Endothelial cell of umbilical vein (primary cell): ENCODE measurements at regions not wholly inside any gene's neighbourhood (a gene's known extent, or its start where the extent isn't known, plus 50 kb on each side); places are given as distances from the start of the nearest gene placed in this dataset.

Experiments used
- BruUV-seq: library from RNA; stranded (reverse); fragments of 400-500 nt; replicated peaks from 2 replicates; lab custom pipeline; 2021; lab: Mats Ljungman, UMichigan
- CTCF ChIA-PET: fragments of 300-600, 350-600 bp; sonication (Branson Sonifier 250); formaldehyde crosslinking; loops from one replicate; lab custom pipeline; 2021; ENCODE audit warnings: antibody characterized with exemption, inconsistent platforms; lab: Charles Lee
- POLR2A ChIA-PET: fragments of 300-600, 350-600 bp; sonication (Branson Sonifier 250); formaldehyde crosslinking; loops from one replicate; lab custom pipeline; 2021; ENCODE audit warnings: antibody characterized with exemption, inconsistent platforms; lab: Charles Lee
- DNase-seq: peaks from one replicate; pipeline ENCODE4 v3.0.0-alpha.2; 2011; ENCODE audit warnings: low read depth, low spot score
- FAIRE-seq: peaks from 2 replicates; lab custom pipeline; 2011; peaks lifted over from hg19 to GRCh38; lab: Jason Lieb, UNC
- H2AFZ ChIP-seq: 2 replicates; pipeline ENCODE4 v1.6.0; 2012; ENCODE audit warnings: low read depth, low read length, control low read depth, inconsistent platforms
- H3K27ac ChIP-seq: 2 replicates; pipeline ENCODE4 v1.5.1; 2011; ENCODE audit warnings: low read depth, mild to moderate bottlenecking, control low read depth, low read length, moderate library complexity; ENCODE audit not compliant: insufficient read depth
- H3K27me3 ChIP-seq, 2 experiments: 2 replicates each; pipeline versions ENCODE4 v1.6.0 to v1.6.1; 2011; ENCODE audit warnings: low read length in 2 of 2, mixed read lengths in 1 of 2; ENCODE audit not compliant: control insufficient read depth in 2 of 2, insufficient read depth in 2 of 2
- H3K36me3 ChIP-seq, 2 experiments: 2 replicates in 1 of 2; 3 replicates in 1 of 2; pipeline ENCODE4 v1.5.1; 2011; ENCODE audit warnings: low read length in 2 of 2, mild to moderate bottlenecking in 1 of 2, moderate library complexity in 1 of 2; ENCODE audit not compliant: control insufficient read depth in 2 of 2, insufficient read depth in 2 of 2; ENCODE audit errors: extremely low read depth in 1 of 2
- H3K4me1 ChIP-seq: 3 replicates; pipeline ENCODE4 v1.5.1; 2011; ENCODE audit warnings: mild to moderate bottlenecking, low read length; ENCODE audit not compliant: control insufficient read depth, insufficient read depth; ENCODE audit errors: extremely low read depth
- H3K4me2 ChIP-seq: 2 replicates; pipeline ENCODE4 v1.6.1; 2011; ENCODE audit warnings: low read length, control low read depth, mixed read lengths; ENCODE audit not compliant: insufficient read depth
- H3K4me3 ChIP-seq, 3 experiments: fragments of 200-600 bp in 1 of 3; sonication (generic), shearing (Covaris generic) in 1 of 3; replicated peaks in 1 of 3; 2 replicates each; pipeline ENCODE4 v1.5.1; 2011 to 2016; ENCODE audit warnings: control low read depth in 3 of 3, low read length in 3 of 3, mild to moderate bottlenecking in 2 of 3, inconsistent platforms in 1 of 3, low read depth in 1 of 3, moderate library complexity in 1 of 3; ENCODE audit not compliant: insufficient read depth in 1 of 3
- H3K79me2 ChIP-seq: 2 replicates; pipeline ENCODE4 v1.6.0; 2012; ENCODE audit warnings: low read length, inconsistent platforms; ENCODE audit not compliant: control insufficient read depth, insufficient read depth
- H3K9ac ChIP-seq: replicated peaks from 2 replicates; pipeline ENCODE3; 2011; ENCODE audit warnings: low read length, control low read depth; ENCODE audit not compliant: insufficient read depth; ENCODE audit errors: extremely low read depth
- H3K9me1 ChIP-seq: replicated peaks from 3 replicates; pipeline ENCODE4 v1.6.0; 2011; ENCODE audit warnings: mild to moderate bottlenecking, low read length; ENCODE audit not compliant: control insufficient read depth, insufficient read depth; ENCODE audit errors: extremely low read depth
- H3K9me3 ChIP-seq: replicated peaks from 2 replicates; pipeline ENCODE4 v1.5.1; 2012; ENCODE audit warnings: low read length, inconsistent platforms; ENCODE audit not compliant: control insufficient read depth, insufficient read depth
- H4K20me1 ChIP-seq: replicated peaks from 2 replicates; pipeline ENCODE3; 2011; ENCODE audit warnings: mild to moderate bottlenecking, low read length; ENCODE audit not compliant: control insufficient read depth, insufficient read depth; ENCODE audit errors: extremely low read depth
- CTCF ChIP-seq, 2 donors: IDR thresholded peaks; 1 replicate in 1 of 2; 2 replicates in 1 of 2; pipeline ENCODE4 v1.5.1; 2011; ENCODE audit warnings: low read length in 2 of 2, mild to moderate bottlenecking in 2 of 2, moderate library complexity in 2 of 2, control low read depth in 1 of 2, inconsistent platforms in 1 of 2, low read depth in 1 of 2; ENCODE audit not compliant: insufficient read depth in 1 of 2; ENCODE audit errors: extremely low read depth in 1 of 2
- EZH2 ChIP-seq: IDR thresholded peaks from 2 replicates; pipeline ENCODE4 v1.6.1; 2012; ENCODE audit warnings: borderline replicate concordance, low read depth, mild to moderate bottlenecking, moderate library complexity, low read length, inconsistent platforms; ENCODE audit not compliant: severe bottlenecking
- FOS ChIP-seq: IDR thresholded peaks from 2 replicates; pipeline ENCODE4 v1.6.1; 2011; ENCODE audit warnings: mild to moderate bottlenecking, low read length, moderate library complexity, borderline replicate concordance; ENCODE audit not compliant: insufficient read depth
- GATA2 ChIP-seq: IDR thresholded peaks from 2 replicates; pipeline ENCODE4 v1.7.0; 2011; ENCODE audit warnings: low read depth, mild to moderate bottlenecking, moderate library complexity, mixed read lengths, low read length; ENCODE audit not compliant: insufficient read length, insufficient read depth
- JUN ChIP-seq: IDR thresholded peaks from 2 replicates; pipeline ENCODE4 v1.6.1; 2011; ENCODE audit warnings: borderline replicate concordance, low read depth; ENCODE audit not compliant: insufficient read length, insufficient read depth
- MYC ChIP-seq: IDR thresholded peaks from one replicate; pipeline ENCODE4 v1.6.1; 2011; ENCODE audit warnings: mild to moderate bottlenecking, low read depth, low read length
- POLR2A ChIP-seq: IDR thresholded peaks from 2 replicates; pipeline ENCODE4 v1.6.1; 2012; ENCODE audit warnings: low read depth, mild to moderate bottlenecking, control low read depth, low read length
- POLR2AphosphoS5 ChIP-seq: IDR thresholded peaks from 2 replicates; pipeline ENCODE4 v1.6.1; 2012; ENCODE audit warnings: low read depth, mild to moderate bottlenecking, control low read depth, low read length, moderate library complexity; ENCODE audit not compliant: insufficient read depth
- dilution Hi-C: fragments of 300-500 bp; cut with MboI; formaldehyde crosslinking; loops from one replicate; pipeline ENCODE4 v1.15.0; 2019; ENCODE audit warnings: low sequenced_read_pairs; ENCODE audit not compliant: extremely low pct_ligation_motif_present
- intact Hi-C: fragments of 100-400 bp; cut with micrococcal nuclease; formaldehyde crosslinking; loops from one replicate; pipeline ENCODE4 v1.10.0; 2022
- TF ChIP-seq, protein P1 (sequence below): IDR thresholded peaks from 2 replicates; pipeline ENCODE4 v1.6.1; 2011; ENCODE audit not compliant: insufficient read depth, insufficient read length

DNA sequence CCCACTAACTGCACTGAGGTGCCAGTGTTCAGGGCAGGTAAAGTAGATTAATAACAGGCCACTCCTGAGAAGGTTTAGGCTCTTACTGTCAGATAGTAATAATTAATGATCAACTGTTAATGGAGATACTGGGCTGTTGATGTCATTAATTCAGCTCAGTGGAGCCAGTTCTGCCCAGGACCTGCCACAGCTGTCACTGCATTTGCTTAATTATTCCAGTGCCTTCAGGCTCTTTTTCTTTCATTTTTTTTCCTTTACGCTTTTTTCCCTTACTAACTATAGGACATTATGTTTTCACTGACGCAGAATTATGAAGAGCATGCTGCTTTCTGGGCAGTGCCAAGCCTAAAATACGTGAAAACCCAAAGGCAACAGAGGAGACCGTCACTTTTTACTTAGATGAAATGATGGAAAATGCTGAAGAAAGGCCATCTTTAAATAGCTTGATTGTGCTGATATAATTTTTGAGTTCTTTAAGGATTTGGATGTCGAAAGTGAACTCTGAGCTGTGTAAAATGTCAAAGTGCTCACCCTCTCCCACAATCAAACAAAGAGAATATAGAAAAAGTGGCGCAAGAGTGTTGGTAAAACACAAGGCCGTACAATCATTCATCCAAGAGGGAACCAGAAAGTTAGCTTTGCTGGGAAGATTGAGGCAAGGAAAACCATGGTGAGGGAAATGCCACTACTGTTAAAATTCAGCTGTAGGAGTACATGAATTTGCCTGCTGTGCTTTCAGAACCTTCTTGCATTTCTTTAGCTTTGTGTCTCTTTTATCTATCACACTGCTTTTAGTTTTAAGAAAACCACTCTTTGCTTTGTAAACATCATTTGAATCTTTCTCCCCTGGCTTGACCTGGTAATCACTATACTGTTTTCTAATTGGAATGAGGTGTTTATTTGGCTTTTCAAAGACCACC is 192.0 kb upstream of the ZEB2 start:
- intact Hi-C loops (no loop called here), dilution Hi-C loops (no loop called here)
- CTCF ChIA-PET: interaction anchor here (0.6 to 1.5 kb wide), 2 partner anchors 25 to 1422 kb away, joined by 3 to 4 read pairs; no protein-coding TSS in a partner anchor
- Histone ChIP-seq H3K4me2 (no peak overlapping the region), H3K9me3 (no peaks in the 10 kb centered on the region), H3K27ac (no peak overlapping the region), H4K20me1 (no peaks in the 10 kb centered on the region), H3K79me2 (no peaks in the 10 kb centered on the region), H3K4me1 (peaks cover 2% of the 10 kb centered on the region), H3K4me3 (no peak overlapping the region), H3K9ac (no peak overlapping the region), H2AFZ (no peak overlapping the region), H3K36me3 (no peaks in the 10 kb centered on the region), H3K9me1 (no peaks in the 10 kb centered on the region), H3K27me3 (no peaks in the 10 kb centered on the region)
- BruUV-seq: no TSS peak
- TF ChIP-seq CTCF (IDR thresholded peaks at IDR 0.05; ENCODE audit: extremely low read depth in 1 of 2, insufficient read depth in 1 of 2, low read depth in 1 of 2, low read length in 2 of 2) (no peak), FOS (no peak), POLR2AphosphoS5 (no peak), JUN (no peak), EZH2 (no peak), GATA2 (no peak), MYC (no peak), POLR2A (no peak)
- TF ChIP-seq, protein P1, sequence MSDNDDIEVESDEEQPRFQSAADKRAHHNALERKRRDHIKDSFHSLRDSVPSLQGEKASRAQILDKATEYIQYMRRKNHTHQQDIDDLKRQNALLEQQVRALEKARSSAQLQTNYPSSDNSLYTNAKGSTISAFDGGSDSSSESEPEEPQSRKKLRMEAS: no peak
- DNase-seq (no peak), FAIRE-seq (no peak)
- POLR2A ChIA-PET: no interaction called here
